Naive thymus-derived CD8-positive, alpha-beta T cell (primary cell): ENCODE measurements at regions not wholly inside any gene's neighbourhood (a gene's known extent, or its start where the extent isn't known, plus 50 kb on each side); places are given as distances from the start of the nearest gene placed in this dataset.

Experiments used
- ATAC-seq, 2 donors: fragments of 150-1000 bp; cut with Tn5 transposase in 1 of 2; sonication (Bioruptor Pico), chemical (Tn5 transposase) in 1 of 2; 1 replicate in 1 of 2; 2 replicates in 1 of 2; pipeline ENCODE4 v1.10.0; 2021; ENCODE audit warnings: mild to moderate bottlenecking in 2 of 2, moderate library complexity in 2 of 2
- POLR2A ChIA-PET: fragments of 350-600 bp; sonication (Branson Sonifier 250); formaldehyde crosslinking; loops from one replicate; lab custom pipeline; 2021; ENCODE audit warnings: antibody characterized with exemption; lab: Charles Lee
- DNase-seq, 10 donors: peaks; one replicate each; pipeline versions ENCODE4 v3.0.0 to v3.0.0-alpha.2; 2020 to 2022
- H3K27ac Mint-ChIP-seq, 10 donors: one replicate each; pipeline ENCODE4 v1.8.0; 2020 to 2022; ENCODE audit warnings: mild to moderate bottlenecking in 10 of 10, mixed read lengths in 10 of 10, moderate library complexity in 4 of 10, inconsistent platforms in 1 of 10
- H3K27me3 Mint-ChIP-seq, 5 donors: one replicate each; pipeline ENCODE4 v1.8.0; 2021 to 2022; ENCODE audit warnings: mixed read lengths in 5 of 5
- H3K36me3 Mint-ChIP-seq, 3 donors: one replicate each; pipeline ENCODE4 v1.8.0; 2020 to 2022; ENCODE audit warnings: mixed read lengths in 3 of 3, mild to moderate bottlenecking in 2 of 3, inconsistent platforms in 1 of 3
- H3K4me1 Mint-ChIP-seq, 4 donors: one replicate each; pipeline ENCODE4 v1.8.0; 2021 to 2022; ENCODE audit warnings: mixed read lengths in 4 of 4
- H3K4me3 Mint-ChIP-seq, 10 donors: one replicate each; pipeline ENCODE4 v1.8.0; 2020 to 2022; ENCODE audit warnings: mild to moderate bottlenecking in 10 of 10, mixed read lengths in 10 of 10, moderate library complexity in 6 of 10, inconsistent platforms in 1 of 10
- H3K9me3 Mint-ChIP-seq, 9 donors: one replicate each; pipeline ENCODE4 v1.8.0; 2020 to 2022; ENCODE audit warnings: mixed read lengths in 9 of 9, mild to moderate bottlenecking in 3 of 9, inconsistent platforms in 1 of 9, moderate library complexity in 1 of 9

DNA sequence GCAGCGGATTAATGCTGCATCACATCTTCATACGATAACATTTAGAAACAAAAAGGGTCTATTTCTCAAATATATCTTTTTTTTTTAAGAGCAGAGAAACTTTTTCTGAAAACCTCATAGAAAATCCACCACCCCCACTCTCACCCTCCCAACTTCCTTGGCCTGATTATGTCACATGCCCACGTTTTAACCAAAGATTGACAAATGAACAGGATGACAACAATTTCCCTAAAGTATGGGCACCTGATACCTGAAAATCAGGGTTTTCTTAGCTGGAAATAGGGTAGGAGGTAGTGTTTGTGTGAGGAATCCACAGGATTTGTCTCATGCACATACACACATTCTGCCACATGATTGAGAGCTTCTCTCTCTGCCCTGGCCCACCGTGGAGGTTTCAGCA lies 74.7 kb upstream of the MDM1 start:
- Mint-ChIP-seq H3K27ac (peak overlapping the region in 2 of 10 donors; percentile 19 to 78), H3K27me3 (no peaks in the 10 kb centered on the region), H3K36me3 (no peaks in the 10 kb centered on the region), H3K4me3 (no peak overlapping the region), H3K4me1 (peaks cover 16 to 37% (median 33%) of the 10 kb centered on the region in 4 donors), H3K9me3 (no peaks in the 10 kb centered on the region)
- no peak for DNase-seq
- ATAC-seq, result no peak
- POLR2A ChIA-PET, result interaction anchor here (0.6 to 0.9 kb wide), 2 partner anchors 16 to 51 kb away, joined by 3 to 4 read pairs; no protein-coding TSS in a partner anchor

DNA sequence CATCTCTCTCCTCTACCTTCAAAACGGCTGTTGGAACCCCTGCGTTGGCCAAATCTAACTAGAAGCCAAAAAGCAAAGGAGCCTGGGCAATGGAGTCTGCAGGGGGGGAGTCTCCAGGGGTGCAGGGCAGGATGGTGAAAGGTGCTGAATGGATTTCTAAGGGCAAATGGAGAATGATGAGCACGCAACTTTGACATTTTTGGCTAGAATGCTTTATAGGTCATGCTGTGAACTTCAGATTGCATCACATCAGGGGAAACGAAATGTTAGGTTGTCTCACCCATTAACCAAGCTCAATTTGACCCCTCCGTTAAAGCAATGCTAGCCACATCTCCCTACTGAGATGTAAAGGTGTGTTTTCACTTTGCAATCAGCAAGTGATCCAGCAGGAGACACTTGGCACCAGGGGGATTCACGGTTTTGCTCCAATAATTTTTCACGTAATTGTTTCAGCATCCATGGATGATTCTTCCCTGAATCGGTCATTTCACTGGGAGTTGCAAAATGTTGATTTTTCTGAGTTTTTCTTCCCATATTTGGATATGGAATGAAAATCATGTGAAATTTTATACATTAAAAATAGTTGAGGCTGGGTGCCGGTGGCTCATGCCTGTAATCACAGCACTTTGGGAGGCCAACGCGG lies 78.0 kb upstream of the MDM1 start:
- no peaks in the 10 kb centered on the region for H3K9me3 Mint-ChIP-seq
- DNase-seq, result no peak
- no peak overlapping the region for H3K27ac Mint-ChIP-seq
- no peaks in the 10 kb centered on the region for H3K36me3 Mint-ChIP-seq
- H3K4me1 Mint-ChIP-seq, result peaks cover 9 to 22% (median 18%) of the 10 kb centered on the region in 4 donors
- no peak for ATAC-seq
- no peak overlapping the region for H3K4me3 Mint-ChIP-seq
- POLR2A ChIA-PET, result interaction anchor here (0.6 kb wide), 1 partner anchor 37 kb away, joined by 6 read pairs; no protein-coding TSS in a partner anchor
- H3K27me3 Mint-ChIP-seq, result no peaks in the 10 kb centered on the region

DNA sequence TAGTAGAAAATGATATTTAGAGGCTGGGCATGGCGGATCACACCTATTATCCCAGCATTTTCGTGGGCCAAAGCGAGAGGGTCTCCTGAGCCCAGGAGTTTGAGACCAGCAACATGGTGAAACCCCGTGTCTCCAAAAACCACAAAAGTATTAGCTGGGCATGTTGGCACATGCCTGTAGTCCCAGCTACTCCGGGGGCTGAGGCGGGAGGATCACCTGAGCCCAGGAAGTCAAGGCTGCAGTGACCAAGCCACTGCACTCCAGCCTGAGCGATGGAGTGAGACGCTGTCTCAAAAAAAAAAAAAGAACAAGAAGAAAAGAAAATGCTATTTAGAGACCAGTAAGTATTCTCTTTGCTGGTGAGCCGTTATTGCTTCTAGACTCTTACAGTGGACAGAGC lies 79.2 kb upstream of the MDM1 start:
- Mint-ChIP-seq H3K27me3 (no peaks in the 10 kb centered on the region), H3K36me3 (no peaks in the 10 kb centered on the region), H3K9me3 (no peaks in the 10 kb centered on the region), H3K27ac (no peak overlapping the region), H3K4me1 (peaks cover 6 to 16% (median 8%) of the 10 kb centered on the region in 4 donors), H3K4me3 (no peak overlapping the region)
- no peak for ATAC-seq
- POLR2A ChIA-PET, result no interaction called here
- DNase-seq, result no peak

- H3K4me1 Mint-ChIP-seq, result peaks cover 6 to 28% (median 9%) of the 10 kb centered on the region in 4 donors
- no peak for ATAC-seq
- no peaks in the 10 kb centered on the region for H3K9me3 Mint-ChIP-seq
- no peak overlapping the region for H3K27ac Mint-ChIP-seq
- POLR2A ChIA-PET, result interaction anchor here (0.9 kb wide), 1 partner anchor 25 kb away, joined by 3 read pairs; no protein-coding TSS in a partner anchor
- no peak for DNase-seq
- no peaks in the 10 kb centered on the region for H3K27me3 Mint-ChIP-seq
- H3K36me3 Mint-ChIP-seq, result no peaks in the 10 kb centered on the region
- no peak overlapping the region for H3K4me3 Mint-ChIP-seq
Measured at GRCh38 chr12:68414988-68415387, 82.8 kb upstream of the MDM1 start.

DNA sequence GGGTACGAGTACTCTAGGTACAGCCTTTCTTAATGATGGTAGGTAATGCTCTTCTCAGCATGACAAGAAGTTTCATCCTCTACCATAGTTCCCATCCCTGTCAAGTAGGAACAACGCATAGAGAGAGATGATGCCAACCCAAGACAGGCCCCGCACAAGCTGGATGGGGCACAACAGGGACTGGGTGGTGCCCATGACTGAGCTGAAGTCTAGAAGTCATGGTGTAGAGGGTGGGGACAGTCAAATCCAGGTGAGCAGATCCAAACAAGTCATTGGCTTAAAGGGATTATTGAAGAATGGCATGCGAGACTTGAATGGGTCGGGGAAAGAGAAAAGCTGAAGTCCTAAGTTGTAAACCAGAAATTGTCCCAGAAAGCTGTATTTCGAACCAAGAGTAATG lies 84.2 kb upstream of the MDM1 start:
- Mint-ChIP-seq H3K4me3 (no peak overlapping the region), H3K9me3 (no peaks in the 10 kb centered on the region), H3K27ac (peak overlapping the region in 1 of 10 donors; percentile 46), H3K4me1 (peaks cover 12 to 41% (median 16%) of the 10 kb centered on the region in 4 donors), H3K36me3 (no peaks in the 10 kb centered on the region), H3K27me3 (no peaks in the 10 kb centered on the region)
- ATAC-seq (no peak), DNase-seq (no peak)
- POLR2A ChIA-PET, result no interaction called here

DNA sequence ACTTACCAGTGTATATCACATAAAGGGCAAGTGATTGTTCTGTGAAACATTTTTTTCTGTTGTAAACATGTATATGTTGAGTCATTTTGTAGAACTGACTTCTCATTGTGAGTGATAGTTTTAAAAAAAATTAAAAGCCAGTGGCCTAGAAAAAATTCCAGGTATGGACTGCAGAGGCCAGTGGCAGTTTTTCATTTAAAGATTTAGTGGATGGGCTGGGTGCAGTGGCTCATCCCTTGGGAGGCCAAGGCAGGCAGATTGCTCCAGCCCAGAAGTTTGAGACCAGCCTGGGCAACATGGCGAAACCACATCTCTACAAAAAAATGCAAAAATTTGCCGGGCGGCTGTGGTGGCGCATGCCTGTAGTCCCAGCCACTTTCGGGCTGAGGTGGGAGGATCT lies 84.7 kb upstream of the MDM1 start:
- Mint-ChIP-seq H3K4me3 (no peak overlapping the region), H3K27me3 (no peaks in the 10 kb centered on the region), H3K4me1 (peaks cover 12 to 43% (median 17%) of the 10 kb centered on the region in 4 donors), H3K36me3 (no peaks in the 10 kb centered on the region), H3K27ac (peak overlapping the region in 1 of 10 donors; percentile 4), H3K9me3 (no peaks in the 10 kb centered on the region)
- no peak for DNase-seq
- POLR2A ChIA-PET, result interaction anchor here (0.7 kb wide), 1 partner anchor 60 kb away, joined by 4 read pairs; no protein-coding TSS in a partner anchor
- ATAC-seq, result no peak

GRCh38 chr12:68418137-68418460 lies 85.9 kb upstream of the MDM1 start:
- peaks cover 18 to 55% (median 24%) of the 10 kb centered on the region in 4 donors for H3K4me1 Mint-ChIP-seq
- H3K27ac Mint-ChIP-seq, result peak overlapping the region in 4 of 10 donors; percentile 17 to 77 (median 28)
- no peak for DNase-seq
- no peak for ATAC-seq
- POLR2A ChIA-PET, result no interaction called here
- no peak overlapping the region for H3K4me3 Mint-ChIP-seq
- H3K27me3 Mint-ChIP-seq, result no peaks in the 10 kb centered on the region
- no peaks in the 10 kb centered on the region for H3K9me3 Mint-ChIP-seq
- H3K36me3 Mint-ChIP-seq, result no peaks in the 10 kb centered on the region

GRCh38 chr12:68420225-68421010 lies 88.3 kb upstream of the MDM1 start:
- no peak for ATAC-seq
- no peak for DNase-seq
- Mint-ChIP-seq H3K27ac (peak overlapping the region in 4 of 10 donors; percentile 38 to 54 (median 47)), H3K4me1 (peaks cover 21 to 50% (median 27%) of the 10 kb centered on the region in 4 donors), H3K27me3 (no peaks in the 10 kb centered on the region), H3K4me3 (peak overlapping the region in 2 of 10 donors; percentile 26 to 39), H3K9me3 (no peaks in the 10 kb centered on the region), H3K36me3 (no peaks in the 10 kb centered on the region)
- POLR2A ChIA-PET, result no interaction called here

GRCh38 chr12:68422159-68422558 lies 90.0 kb upstream of the MDM1 start:
- Mint-ChIP-seq H3K27ac (peak overlapping the region in 6 of 10 donors; percentile 7 to 85 (median 58)), H3K36me3 (no peaks in the 10 kb centered on the region), H3K27me3 (no peaks in the 10 kb centered on the region), H3K4me3 (peak overlapping the region in 1 of 10 donors; percentile 53), H3K4me1 (peaks cover 21 to 42% (median 26%) of the 10 kb centered on the region in 4 donors), H3K9me3 (no peaks in the 10 kb centered on the region)
- DNase-seq (no peak), ATAC-seq (no peak)
- POLR2A ChIA-PET, result interaction anchor here (0.7 kb wide), 1 partner anchor 35 kb away, joined by 3 read pairs; no protein-coding TSS in a partner anchor

GRCh38 chr12:68422956-68423574 lies 90.9 kb upstream of the MDM1 start:
- Mint-ChIP-seq H3K4me1 (peaks cover 14 to 33% (median 23%) of the 10 kb centered on the region in 4 donors), H3K27me3 (no peaks in the 10 kb centered on the region), H3K27ac (peak overlapping the region in 4 of 10 donors; percentile 15 to 83 (median 26)), H3K36me3 (no peaks in the 10 kb centered on the region), H3K4me3 (no peak overlapping the region), H3K9me3 (no peaks in the 10 kb centered on the region)
- POLR2A ChIA-PET, result interaction anchor here (0.7 kb wide), 2 partner anchors 16 to 1283 kb away, joined by 4 to 6 read pairs; no protein-coding TSS in a partner anchor
- DNase-seq (no peak), ATAC-seq (no peak)

GRCh38 chr12:68425998-68426397 lies 93.8 kb upstream of the MDM1 start:
- H3K27me3 Mint-ChIP-seq, result no peaks in the 10 kb centered on the region
- no peak for ATAC-seq
- POLR2A ChIA-PET, result interaction anchor here (0.6 kb wide), 1 partner anchor 9 kb away, joined by 3 read pairs; no protein-coding TSS in a partner anchor
- no peak for DNase-seq
- H3K27ac Mint-ChIP-seq, result peak overlapping the region in 1 of 10 donors; percentile 56
- H3K9me3 Mint-ChIP-seq, result no peaks in the 10 kb centered on the region
- no peaks in the 10 kb centered on the region for H3K36me3 Mint-ChIP-seq
- peaks cover 6 to 20% (median 16%) of the 10 kb centered on the region in 4 donors for H3K4me1 Mint-ChIP-seq
- no peak overlapping the region for H3K4me3 Mint-ChIP-seq

DNA sequence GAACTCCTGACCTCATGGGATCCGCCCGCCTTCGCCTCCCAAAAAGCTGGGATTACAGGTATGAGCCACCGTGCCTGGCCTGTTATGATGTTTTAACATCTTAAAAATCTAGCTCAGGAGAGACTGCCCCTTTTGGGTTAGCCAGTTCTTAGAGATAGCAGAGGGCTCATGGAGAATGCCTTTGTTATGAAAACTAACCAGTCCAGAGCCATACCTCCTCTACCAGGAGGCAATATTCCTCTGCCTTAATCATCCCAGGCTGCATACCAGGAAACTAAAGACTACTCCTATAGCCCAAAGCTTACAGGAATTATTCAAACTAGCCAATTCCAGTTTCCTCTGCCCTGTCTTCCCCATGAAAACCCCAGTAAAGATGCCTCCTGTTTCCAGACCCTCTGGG lies 96.0 kb upstream of the MDM1 start:
- H3K36me3 Mint-ChIP-seq, result no peaks in the 10 kb centered on the region
- H3K27me3 Mint-ChIP-seq, result no peaks in the 10 kb centered on the region
- POLR2A ChIA-PET, result interaction anchor here (0.6 kb wide), 1 partner anchor 192 kb away, joined by 3 read pairs; no protein-coding TSS in a partner anchor
- ATAC-seq (no peak), DNase-seq (no peak)
- H3K27ac Mint-ChIP-seq, result no peak overlapping the region
- no peak overlapping the region for H3K4me3 Mint-ChIP-seq
- H3K9me3 Mint-ChIP-seq, result no peaks in the 10 kb centered on the region
- peaks cover 0 to 9% (median 5%) of the 10 kb centered on the region in 4 donors for H3K4me1 Mint-ChIP-seq
